ENCODE measurements at regions not wholly inside any gene's neighbourhood (a gene's known extent, or its start where the extent isn't known, plus 50 kb on each side); places are given as distances from the start of the nearest gene placed in this dataset.

DNA sequence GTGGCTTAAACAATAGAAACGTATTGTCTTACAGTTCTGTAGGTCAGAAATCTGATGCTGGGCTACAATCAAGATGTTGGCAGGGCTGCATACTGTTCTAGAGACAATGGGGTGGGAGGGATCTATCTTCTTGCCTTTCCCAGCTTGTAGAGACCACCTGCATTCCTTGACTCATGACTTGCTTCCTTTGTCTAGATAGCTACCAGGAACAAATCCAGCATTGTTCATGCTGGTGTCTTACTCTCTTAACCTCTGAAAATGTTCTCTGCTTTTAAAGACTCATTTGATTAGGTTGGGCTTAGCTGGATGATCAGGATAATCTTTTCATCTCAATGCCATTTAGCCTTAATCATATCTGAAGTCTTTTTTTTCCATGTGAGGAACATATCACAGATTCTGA is 169.0 kb downstream of the ZNF330 start:
- Histone ChIP-seq H3K9me3 (no peaks in the 10 kb centered on the region), H3K4me3 (no peak overlapping the region), H3K27me3 (no peaks in the 10 kb centered on the region), H3K36me3 (no peaks in the 10 kb centered on the region), H3K4me1 (peaks cover 0 to 3% (median 0%) of the 10 kb centered on the region in 4 donors), H3K27ac (no peak overlapping the region)
- 47 to 78% methylated on average over 1 of the region's 1 CpG for WGBS, 2 donors
- DNase-seq (ENCODE audit: low spot score in 2 of 2) = no peak
- TF ChIP-seq POLR2A (IDR thresholded peaks at IDR 0.05) (no peak), EP300 (IDR thresholded peaks at IDR 0.05) (no peak)
- TF ChIP-seq, protein P1, sequence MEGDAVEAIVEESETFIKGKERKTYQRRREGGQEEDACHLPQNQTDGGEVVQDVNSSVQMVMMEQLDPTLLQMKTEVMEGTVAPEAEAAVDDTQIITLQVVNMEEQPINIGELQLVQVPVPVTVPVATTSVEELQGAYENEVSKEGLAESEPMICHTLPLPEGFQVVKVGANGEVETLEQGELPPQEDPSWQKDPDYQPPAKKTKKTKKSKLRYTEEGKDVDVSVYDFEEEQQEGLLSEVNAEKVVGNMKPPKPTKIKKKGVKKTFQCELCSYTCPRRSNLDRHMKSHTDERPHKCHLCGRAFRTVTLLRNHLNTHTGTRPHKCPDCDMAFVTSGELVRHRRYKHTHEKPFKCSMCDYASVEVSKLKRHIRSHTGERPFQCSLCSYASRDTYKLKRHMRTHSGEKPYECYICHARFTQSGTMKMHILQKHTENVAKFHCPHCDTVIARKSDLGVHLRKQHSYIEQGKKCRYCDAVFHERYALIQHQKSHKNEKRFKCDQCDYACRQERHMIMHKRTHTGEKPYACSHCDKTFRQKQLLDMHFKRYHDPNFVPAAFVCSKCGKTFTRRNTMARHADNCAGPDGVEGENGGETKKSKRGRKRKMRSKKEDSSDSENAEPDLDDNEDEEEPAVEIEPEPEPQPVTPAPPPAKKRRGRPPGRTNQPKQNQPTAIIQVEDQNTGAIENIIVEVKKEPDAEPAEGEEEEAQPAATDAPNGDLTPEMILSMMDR (IDR thresholded peaks at IDR 0.05) = no peak

DNA sequence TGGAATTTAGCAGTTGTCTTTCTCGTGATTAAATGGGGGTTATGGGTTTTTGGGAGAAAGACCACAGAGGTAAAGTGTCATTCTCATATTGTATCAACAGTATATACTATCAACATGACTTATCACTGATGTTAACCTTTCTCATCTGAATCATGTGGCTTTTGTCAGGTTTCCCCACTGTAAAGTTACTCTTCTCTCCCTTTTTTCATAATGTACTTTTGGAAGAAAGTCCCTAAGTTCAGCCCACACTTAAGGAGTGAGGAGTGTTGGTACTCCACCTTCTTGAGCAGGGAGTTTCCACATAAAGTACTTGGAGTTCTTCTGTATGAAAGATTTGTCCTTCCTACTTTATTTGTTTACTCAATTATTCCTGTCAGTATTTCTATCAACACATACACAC is 169.9 kb downstream of the ZNF330 start:
- TF ChIP-seq, protein P1 (IDR thresholded peaks at IDR 0.05) = no peak
- TF ChIP-seq POLR2A (IDR thresholded peaks at IDR 0.05) = no peak
- TF ChIP-seq EP300 (IDR thresholded peaks at IDR 0.05) = no peak
- no peaks in the 10 kb centered on the region for H3K27me3 ChIP-seq
- H3K9me3 ChIP-seq = no peaks in the 10 kb centered on the region
- no peaks in the 10 kb centered on the region for H3K36me3 ChIP-seq
- no peak overlapping the region for H3K4me3 ChIP-seq
- H3K27ac ChIP-seq = no peak overlapping the region
- peaks cover 0 to 3% (median 0%) of the 10 kb centered on the region in 4 donors for H3K4me1 ChIP-seq
- DNase-seq (ENCODE audit: low spot score in 2 of 2) = no peak
- 78 to 96% methylated on average over 1 of the region's 1 CpG for WGBS, 2 donors

DNA sequence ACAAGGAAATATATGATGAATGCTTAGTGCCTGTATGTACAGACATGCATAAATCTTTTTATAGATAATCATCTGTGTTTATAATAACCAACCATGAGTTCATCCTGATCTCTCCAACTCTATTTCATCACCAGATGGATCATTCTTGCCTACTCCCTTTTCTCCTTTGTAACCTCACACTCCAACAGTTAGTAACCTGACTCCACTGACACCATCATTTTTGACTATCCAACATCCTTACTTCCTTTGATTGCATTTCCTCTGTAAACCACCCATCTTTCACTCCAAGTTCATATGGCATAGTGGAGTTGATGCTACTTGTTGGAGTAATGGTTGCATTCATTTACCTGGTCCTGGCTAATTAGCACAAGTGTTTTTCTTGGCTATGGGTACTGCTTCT is 170.6 kb downstream of the ZNF330 start:
- TF ChIP-seq, protein P1 (IDR thresholded peaks at IDR 0.05) = no peak
- TF ChIP-seq EP300 (IDR thresholded peaks at IDR 0.05) (no peak), POLR2A (IDR thresholded peaks at IDR 0.05) (no peak)
- Histone ChIP-seq H3K27ac (no peak overlapping the region), H3K36me3 (no peaks in the 10 kb centered on the region), H3K9me3 (no peaks in the 10 kb centered on the region), H3K4me3 (no peak overlapping the region), H3K27me3 (no peaks in the 10 kb centered on the region), H3K4me1 (peaks cover 0 to 3% (median 0%) of the 10 kb centered on the region in 4 donors)
- DNase-seq (ENCODE audit: low spot score in 2 of 2) = no peak

DNA sequence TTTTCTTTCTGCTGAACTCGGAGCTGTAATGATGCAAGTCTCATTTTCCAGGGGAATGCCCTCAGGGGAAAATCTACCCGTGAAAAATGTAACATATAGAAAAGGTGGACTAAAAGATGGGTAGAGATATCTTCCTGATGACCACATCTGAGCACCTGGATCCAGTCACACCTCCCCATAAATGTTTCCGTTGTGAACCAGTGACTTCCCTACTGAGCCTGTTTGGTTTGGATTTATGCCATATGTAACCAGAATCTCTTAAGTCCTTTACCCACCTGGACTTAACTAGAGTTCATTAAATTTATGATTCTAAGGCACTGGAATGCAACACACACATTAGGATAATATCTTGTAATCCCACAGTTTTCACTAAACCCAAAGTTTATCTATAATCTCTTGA is 171.1 kb downstream of the ZNF330 start:
- 61 to 71% methylated on average over 3 of the region's 3 CpGs for WGBS, 2 donors
- no peak overlapping the region for H3K27ac ChIP-seq
- H3K36me3 ChIP-seq = no peaks in the 10 kb centered on the region
- DNase-seq (ENCODE audit: low spot score in 2 of 2) = no peak
- H3K4me1 ChIP-seq = peaks cover 0 to 3% (median 0%) of the 10 kb centered on the region in 4 donors
- no peaks in the 10 kb centered on the region for H3K9me3 ChIP-seq
- TF ChIP-seq, protein P1 (IDR thresholded peaks at IDR 0.05) = no peak
- TF ChIP-seq EP300 (IDR thresholded peaks at IDR 0.05) = no peak
- no peak for TF ChIP-seq POLR2A (IDR thresholded peaks at IDR 0.05)
- H3K4me3 ChIP-seq = no peak overlapping the region
- H3K27me3 ChIP-seq = no peaks in the 10 kb centered on the region

DNA sequence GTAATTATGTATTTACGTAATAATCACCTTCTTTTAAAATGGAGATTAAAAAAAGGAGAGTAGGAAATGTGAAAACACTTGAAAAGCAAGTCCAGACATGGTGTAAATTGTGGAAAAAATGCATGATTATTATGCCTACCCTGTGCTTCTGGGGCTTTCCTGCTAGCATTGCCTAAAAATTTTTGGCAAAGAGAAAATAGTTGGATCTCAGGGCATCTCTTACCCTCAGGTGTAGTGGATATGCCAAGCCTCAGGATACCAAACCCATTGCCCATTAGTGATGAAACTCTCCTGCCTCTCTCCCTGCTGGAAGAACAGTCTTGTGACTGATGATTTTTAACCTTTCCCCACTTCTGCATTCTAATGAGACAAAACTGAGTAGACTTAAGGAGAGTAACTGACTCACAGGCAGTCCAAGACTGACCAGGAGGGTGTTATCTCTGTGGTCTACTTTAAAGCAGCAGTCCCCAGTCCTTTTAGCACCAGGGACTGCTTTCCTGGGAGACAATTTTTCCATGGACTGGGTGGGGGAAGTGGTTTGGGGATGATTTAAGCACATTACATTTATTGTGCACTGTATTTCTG is 174.6 kb downstream of the ZNF330 start:
- Histone ChIP-seq H3K27ac (no peak overlapping the region), H3K9me3 (no peaks in the 10 kb centered on the region), H3K4me3 (no peak overlapping the region), H3K4me1 (no peaks in the 10 kb centered on the region), H3K27me3 (no peaks in the 10 kb centered on the region), H3K36me3 (no peaks in the 10 kb centered on the region)
- TF ChIP-seq, protein P1 (IDR thresholded peaks at IDR 0.05) = no peak
- no peak for TF ChIP-seq POLR2A (IDR thresholded peaks at IDR 0.05)
- TF ChIP-seq EP300 (IDR thresholded peaks at IDR 0.05) = no peak
- no peak for DNase-seq (ENCODE audit: low spot score in 2 of 2)
- 96 to 98% methylated on average over 1 of the region's 1 CpG for WGBS, 2 donors

Measured in tibial nerve (tissue), 4 donors.